ENCODE measurements at regions not wholly inside any gene's neighbourhood (a gene's known extent, or its start where the extent isn't known, plus 50 kb on each side); places are given as distances from the start of the nearest gene placed in this dataset.

GRCh38 chr4:3834186-3834662 is 68.0 kb downstream of the ADRA2C start:
- Histone ChIP-seq H3K36me3 (replicated peaks in 1 of 2) (no peaks in the 10 kb centered on the region), H3K4me3 (no peak overlapping the region), H3K27ac (no peak overlapping the region), H3K9me3 (replicated peaks in 1 of 3) (no peaks in the 10 kb centered on the region), H3K4me1 (replicated peaks in 1 of 2) (peaks cover 6 to 12% of the 10 kb centered on the region in 2 donors), H3K27me3 (no peaks in the 10 kb centered on the region)
- DNase-seq, result no peak
- TF ChIP-seq POLR2A (IDR thresholded peaks at IDR 0.05) (no peak), CTCF (IDR thresholded peaks at IDR 0.05) (no peak)
- 27 to 73% (median 51%) methylated on average over 4 to 15 of the region's 15 CpGs for WGBS, 4 donors
- intact Hi-C loops (cut with DNase I), result no loop called here

GRCh38 chr4:3834663-3835521 is 68.7 kb downstream of the ADRA2C start:
- H3K9me3 ChIP-seq (replicated peaks in 1 of 3), result no peaks in the 10 kb centered on the region
- H3K27me3 ChIP-seq, result no peaks in the 10 kb centered on the region
- H3K4me3 ChIP-seq, result no peak overlapping the region
- no peak overlapping the region for H3K27ac ChIP-seq
- WGBS, 4 donors, result 58 to 70% (median 60%) methylated on average over 16 to 18 of the region's 18 CpGs
- no peaks in the 10 kb centered on the region for H3K36me3 ChIP-seq (replicated peaks in 1 of 2)
- DNase-seq, result no peak
- TF ChIP-seq POLR2A (IDR thresholded peaks at IDR 0.05), result no peak
- TF ChIP-seq CTCF (IDR thresholded peaks at IDR 0.05), result no peak
- intact Hi-C loops (cut with DNase I), result no loop called here
- H3K4me1 ChIP-seq (replicated peaks in 1 of 2), result peaks cover 6 to 12% of the 10 kb centered on the region in 2 donors

- H3K27ac ChIP-seq, result no peak overlapping the region
- H3K9me3 ChIP-seq (replicated peaks in 1 of 3), result no peaks in the 10 kb centered on the region
- WGBS, 4 donors, result 34 to 40% (median 38%) methylated on average over 11 to 22 of the region's 22 CpGs
- peaks cover 0 to 12% of the 10 kb centered on the region in 2 donors for H3K4me1 ChIP-seq (replicated peaks in 1 of 2)
- intact Hi-C loops (cut with DNase I), result no loop called here
- TF ChIP-seq POLR2A (IDR thresholded peaks at IDR 0.05) (no peak), CTCF (IDR thresholded peaks at IDR 0.05) (no peak)
- DNase-seq, result peak in 5 of 7 donors; percentile 40 to 65 (median 57)
- H3K27me3 ChIP-seq, result no peaks in the 10 kb centered on the region
- H3K4me3 ChIP-seq, result no peak overlapping the region
- H3K36me3 ChIP-seq (replicated peaks in 1 of 2), result no peaks in the 10 kb centered on the region
These were observed 69.6 kb downstream of the ADRA2C start for GRCh38 chr4:3835527-3836405.

GRCh38 chr4:3836406-3836755 is 70.2 kb downstream of the ADRA2C start:
- no peak overlapping the region for H3K4me3 ChIP-seq
- whole genome bisulfite sequencing, 4 donors, result 47 to 50% (median 49%) methylated on average over 6 to 10 of the region's 10 CpGs
- intact Hi-C loops (cut with DNase I), result no loop called here
- H3K27ac ChIP-seq, result no peak overlapping the region
- no peak for TF ChIP-seq CTCF (IDR thresholded peaks at IDR 0.05)
- TF ChIP-seq POLR2A (IDR thresholded peaks at IDR 0.05), result no peak
- H3K9me3 ChIP-seq (replicated peaks in 1 of 3), result no peaks in the 10 kb centered on the region
- H3K27me3 ChIP-seq, result no peaks in the 10 kb centered on the region
- DNase-seq, result no peak
- no peaks in the 10 kb centered on the region for H3K36me3 ChIP-seq (replicated peaks in 1 of 2)
- peaks cover 0 to 12% of the 10 kb centered on the region in 2 donors for H3K4me1 ChIP-seq (replicated peaks in 1 of 2)
